ENCODE measurements at regions not wholly inside any gene's neighbourhood (a gene's known extent, or its start where the extent isn't known, plus 50 kb on each side); places are given as distances from the start of the nearest gene placed in this dataset.
"Not testable (repeated sequence)": the region's sequence is repeated elsewhere in the genome, so short reads cannot be mapped to it uniquely, and the experiment has no call there.

DNA sequence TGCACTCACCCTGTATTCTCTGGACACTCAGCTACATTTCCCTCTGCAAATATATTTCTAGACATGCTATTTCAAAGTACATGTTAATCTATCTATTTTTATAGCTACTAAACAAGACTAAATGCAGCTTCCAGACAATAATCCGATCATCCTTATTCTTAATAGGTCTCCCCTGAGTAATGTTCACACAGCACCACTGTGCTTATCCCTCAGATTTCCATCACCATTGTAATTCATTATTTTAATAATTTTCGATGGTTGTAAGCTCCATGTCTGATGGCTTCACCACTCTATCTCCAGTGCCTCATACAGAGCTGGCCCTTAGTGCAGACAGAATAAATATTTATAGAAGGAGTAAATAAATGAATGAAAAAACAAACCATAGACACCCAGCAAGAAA is 117.5 kb downstream of the ANXA2 start:
- ATAC-seq, result no peak
- TF ChIP-seq ZNF70 (CRISPR knock-in tag; IDR thresholded peaks at IDR 0.05) (no peak), ESRRG (CRISPR knock-in tag; IDR thresholded peaks at IDR 0.05) (no peak)
- TF ChIP-seq, protein P1, sequence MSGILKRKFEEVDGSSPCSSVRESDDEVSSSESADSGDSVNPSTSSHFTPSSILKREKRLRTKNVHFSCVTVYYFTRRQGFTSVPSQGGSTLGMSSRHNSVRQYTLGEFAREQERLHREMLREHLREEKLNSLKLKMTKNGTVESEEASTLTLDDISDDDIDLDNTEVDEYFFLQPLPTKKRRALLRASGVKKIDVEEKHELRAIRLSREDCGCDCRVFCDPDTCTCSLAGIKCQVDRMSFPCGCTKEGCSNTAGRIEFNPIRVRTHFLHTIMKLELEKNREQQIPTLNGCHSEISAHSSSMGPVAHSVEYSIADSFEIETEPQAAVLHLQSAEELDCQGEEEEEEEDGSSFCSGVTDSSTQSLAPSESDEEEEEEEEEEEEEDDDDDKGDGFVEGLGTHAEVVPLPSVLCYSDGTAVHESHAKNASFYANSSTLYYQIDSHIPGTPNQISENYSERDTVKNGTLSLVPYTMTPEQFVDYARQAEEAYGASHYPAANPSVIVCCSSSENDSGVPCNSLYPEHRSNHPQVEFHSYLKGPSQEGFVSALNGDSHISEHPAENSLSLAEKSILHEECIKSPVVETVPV (CRISPR knock-in tag; IDR thresholded peaks at IDR 0.05), result no peak

DNA sequence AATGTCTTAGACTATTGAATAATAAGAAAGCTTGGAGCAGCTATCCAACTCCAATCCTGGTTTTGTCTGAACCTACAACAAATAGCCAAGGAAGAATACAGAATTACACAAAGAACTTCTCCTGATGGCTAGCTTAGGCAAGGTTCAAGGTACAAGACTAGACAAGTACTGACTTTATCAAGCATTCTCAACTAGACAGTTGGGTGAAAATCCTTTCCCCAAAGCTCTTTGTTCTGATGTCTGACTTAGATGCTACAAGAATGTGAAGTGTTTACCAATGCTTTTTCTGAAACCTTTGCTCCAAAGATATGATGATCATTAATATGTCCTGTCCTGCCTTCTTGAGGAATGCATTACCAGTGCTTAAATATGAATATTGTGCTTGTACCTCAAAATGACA is 113.8 kb downstream of the ANXA2 start:
- ATAC-seq, result no peak
- TF ChIP-seq PPARA (CRISPR knock-in tag; IDR thresholded peaks at IDR 0.05; ENCODE audit: borderline replicate concordance) (no peak), RARB (CRISPR knock-in tag; IDR thresholded peaks at IDR 0.05) (no peak)
- TF ChIP-seq, protein P2, sequence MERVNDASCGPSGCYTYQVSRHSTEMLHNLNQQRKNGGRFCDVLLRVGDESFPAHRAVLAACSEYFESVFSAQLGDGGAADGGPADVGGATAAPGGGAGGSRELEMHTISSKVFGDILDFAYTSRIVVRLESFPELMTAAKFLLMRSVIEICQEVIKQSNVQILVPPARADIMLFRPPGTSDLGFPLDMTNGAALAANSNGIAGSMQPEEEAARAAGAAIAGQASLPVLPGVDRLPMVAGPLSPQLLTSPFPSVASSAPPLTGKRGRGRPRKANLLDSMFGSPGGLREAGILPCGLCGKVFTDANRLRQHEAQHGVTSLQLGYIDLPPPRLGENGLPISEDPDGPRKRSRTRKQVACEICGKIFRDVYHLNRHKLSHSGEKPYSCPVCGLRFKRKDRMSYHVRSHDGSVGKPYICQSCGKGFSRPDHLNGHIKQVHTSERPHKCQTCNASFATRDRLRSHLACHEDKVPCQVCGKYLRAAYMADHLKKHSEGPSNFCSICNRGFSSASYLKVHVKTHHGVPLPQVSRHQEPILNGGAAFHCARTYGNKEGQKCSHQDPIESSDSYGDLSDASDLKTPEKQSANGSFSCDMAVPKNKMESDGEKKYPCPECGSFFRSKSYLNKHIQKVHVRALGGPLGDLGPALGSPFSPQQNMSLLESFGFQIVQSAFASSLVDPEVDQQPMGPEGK (CRISPR knock-in tag; IDR thresholded peaks at IDR 0.05; ENCODE audit: borderline replicate concordance), result no peak
- TF ChIP-seq, protein P3, sequence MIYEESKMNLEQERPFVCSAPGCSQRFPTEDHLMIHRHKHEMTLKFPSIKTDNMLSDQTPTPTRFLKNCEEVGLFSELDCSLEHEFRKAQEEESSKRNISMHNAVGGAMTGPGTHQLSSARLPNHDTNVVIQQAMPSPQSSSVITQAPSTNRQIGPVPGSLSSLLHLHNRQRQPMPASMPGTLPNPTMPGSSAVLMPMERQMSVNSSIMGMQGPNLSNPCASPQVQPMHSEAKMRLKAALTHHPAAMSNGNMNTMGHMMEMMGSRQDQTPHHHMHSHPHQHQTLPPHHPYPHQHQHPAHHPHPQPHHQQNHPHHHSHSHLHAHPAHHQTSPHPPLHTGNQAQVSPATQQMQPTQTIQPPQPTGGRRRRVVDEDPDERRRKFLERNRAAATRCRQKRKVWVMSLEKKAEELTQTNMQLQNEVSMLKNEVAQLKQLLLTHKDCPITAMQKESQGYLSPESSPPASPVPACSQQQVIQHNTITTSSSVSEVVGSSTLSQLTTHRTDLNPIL (CRISPR knock-in tag; IDR thresholded peaks at IDR 0.05; ENCODE audit: low read depth), result no peak
- TF ChIP-seq, protein P1 (CRISPR knock-in tag; IDR thresholded peaks at IDR 0.05), result no peak

DNA sequence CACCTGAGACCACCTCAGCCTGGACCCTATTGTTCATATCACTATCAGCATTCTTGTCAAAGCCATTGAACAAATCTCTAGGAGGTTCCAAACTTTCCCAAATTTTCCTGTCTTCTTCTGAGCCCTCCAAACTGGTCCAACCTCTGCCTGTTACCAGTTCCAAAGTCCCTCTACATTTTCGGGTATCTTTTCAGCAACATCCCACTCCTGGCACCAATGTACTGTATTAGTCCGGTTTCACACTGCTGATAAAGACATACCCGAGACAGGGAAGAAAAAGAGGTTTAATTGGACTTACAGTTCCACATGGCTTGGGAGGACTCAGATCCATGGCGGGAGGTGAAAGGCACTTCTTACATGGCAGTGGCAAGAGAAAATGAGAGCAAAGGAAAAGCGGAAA is 101.9 kb downstream of the ANXA2 start:
- ATAC-seq, result not testable (repeated sequence)

DNA sequence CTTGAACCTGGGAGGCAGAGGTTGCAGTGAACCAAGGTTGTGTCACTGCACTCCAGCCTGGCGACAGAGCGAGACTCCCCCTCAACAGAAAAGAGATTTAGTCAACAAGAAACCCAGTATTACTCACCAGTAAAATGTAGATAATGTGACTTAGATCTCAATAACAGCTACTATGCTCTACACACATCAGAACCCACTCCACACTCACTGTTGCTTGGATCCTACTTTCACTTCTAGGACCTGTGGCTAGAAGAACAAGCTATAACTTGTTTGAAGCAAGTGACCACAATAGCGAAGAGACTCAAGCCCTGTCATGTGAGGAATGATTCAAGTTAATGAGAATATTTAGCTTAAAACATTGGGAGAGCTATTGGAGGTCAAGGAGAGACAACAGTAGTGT is 100.7 kb downstream of the ANXA2 start:
- TF ChIP-seq CSDC2 (CRISPR knock-in tag; IDR thresholded peaks at IDR 0.05) (no peak), BACH2 (CRISPR knock-in tag; IDR thresholded peaks at IDR 0.05; ENCODE audit: borderline replicate concordance) (no peak), ZNF70 (CRISPR knock-in tag; IDR thresholded peaks at IDR 0.05) (no peak), SNAI2 (CRISPR knock-in tag; IDR thresholded peaks at IDR 0.05) (no peak), ZNF8 (CRISPR knock-in tag; IDR thresholded peaks at IDR 0.05) (no peak), GLIS3 (CRISPR knock-in tag; IDR thresholded peaks at IDR 0.05) (no peak), TCF4 (CRISPR knock-in tag; IDR thresholded peaks at IDR 0.05; ENCODE audit: borderline replicate concordance) (no peak), TOX (CRISPR knock-in tag; IDR thresholded peaks at IDR 0.05; ENCODE audit: borderline replicate concordance) (no peak), ZNF565 (CRISPR knock-in tag; conservative IDR thresholded peaks at IDR 0.05; ENCODE audit: low read depth) (no peak), ISL1 (CRISPR knock-in tag; IDR thresholded peaks at IDR 0.05) (no peak), PPARA (CRISPR knock-in tag; IDR thresholded peaks at IDR 0.05; ENCODE audit: borderline replicate concordance) (no peak), ESRRG (CRISPR knock-in tag; IDR thresholded peaks at IDR 0.05) (no peak), ARNTL (CRISPR knock-in tag; IDR thresholded peaks at IDR 0.05; ENCODE audit: borderline replicate concordance, low read depth) (no peak)
- TF ChIP-seq, protein P2 (CRISPR knock-in tag; IDR thresholded peaks at IDR 0.05; ENCODE audit: borderline replicate concordance), result no peak
- TF ChIP-seq, protein P4, sequence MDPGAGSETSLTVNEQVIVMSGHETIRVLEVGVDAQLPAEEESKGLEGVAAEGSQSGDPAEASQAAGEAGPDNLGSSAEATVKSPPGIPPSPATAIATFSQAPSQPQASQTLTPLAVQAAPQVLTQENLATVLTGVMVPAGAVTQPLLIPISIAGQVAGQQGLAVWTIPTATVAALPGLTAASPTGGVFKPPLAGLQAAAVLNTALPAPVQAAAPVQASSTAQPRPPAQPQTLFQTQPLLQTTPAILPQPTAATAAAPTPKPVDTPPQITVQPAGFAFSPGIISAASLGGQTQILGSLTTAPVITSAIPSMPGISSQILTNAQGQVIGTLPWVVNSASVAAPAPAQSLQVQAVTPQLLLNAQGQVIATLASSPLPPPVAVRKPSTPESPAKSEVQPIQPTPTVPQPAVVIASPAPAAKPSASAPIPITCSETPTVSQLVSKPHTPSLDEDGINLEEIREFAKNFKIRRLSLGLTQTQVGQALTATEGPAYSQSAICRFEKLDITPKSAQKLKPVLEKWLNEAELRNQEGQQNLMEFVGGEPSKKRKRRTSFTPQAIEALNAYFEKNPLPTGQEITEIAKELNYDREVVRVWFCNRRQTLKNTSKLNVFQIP (CRISPR knock-in tag; IDR thresholded peaks at IDR 0.05; ENCODE audit: borderline replicate concordance, low read depth), result no peak
- TF ChIP-seq, protein P1 (CRISPR knock-in tag; IDR thresholded peaks at IDR 0.05), result no peak
- TF ChIP-seq, protein P5, sequence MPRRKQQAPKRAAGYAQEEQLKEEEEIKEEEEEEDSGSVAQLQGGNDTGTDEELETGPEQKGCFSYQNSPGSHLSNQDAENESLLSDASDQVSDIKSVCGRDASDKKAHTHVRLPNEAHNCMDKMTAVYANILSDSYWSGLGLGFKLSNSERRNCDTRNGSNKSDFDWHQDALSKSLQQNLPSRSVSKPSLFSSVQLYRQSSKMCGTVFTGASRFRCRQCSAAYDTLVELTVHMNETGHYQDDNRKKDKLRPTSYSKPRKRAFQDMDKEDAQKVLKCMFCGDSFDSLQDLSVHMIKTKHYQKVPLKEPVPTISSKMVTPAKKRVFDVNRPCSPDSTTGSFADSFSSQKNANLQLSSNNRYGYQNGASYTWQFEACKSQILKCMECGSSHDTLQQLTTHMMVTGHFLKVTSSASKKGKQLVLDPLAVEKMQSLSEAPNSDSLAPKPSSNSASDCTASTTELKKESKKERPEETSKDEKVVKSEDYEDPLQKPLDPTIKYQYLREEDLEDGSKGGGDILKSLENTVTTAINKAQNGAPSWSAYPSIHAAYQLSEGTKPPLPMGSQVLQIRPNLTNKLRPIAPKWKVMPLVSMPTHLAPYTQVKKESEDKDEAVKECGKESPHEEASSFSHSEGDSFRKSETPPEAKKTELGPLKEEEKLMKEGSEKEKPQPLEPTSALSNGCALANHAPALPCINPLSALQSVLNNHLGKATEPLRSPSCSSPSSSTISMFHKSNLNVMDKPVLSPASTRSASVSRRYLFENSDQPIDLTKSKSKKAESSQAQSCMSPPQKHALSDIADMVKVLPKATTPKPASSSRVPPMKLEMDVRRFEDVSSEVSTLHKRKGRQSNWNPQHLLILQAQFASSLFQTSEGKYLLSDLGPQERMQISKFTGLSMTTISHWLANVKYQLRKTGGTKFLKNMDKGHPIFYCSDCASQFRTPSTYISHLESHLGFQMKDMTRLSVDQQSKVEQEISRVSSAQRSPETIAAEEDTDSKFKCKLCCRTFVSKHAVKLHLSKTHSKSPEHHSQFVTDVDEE (CRISPR knock-in tag; IDR thresholded peaks at IDR 0.05), result no peak
- TF ChIP-seq, protein P3 (CRISPR knock-in tag; IDR thresholded peaks at IDR 0.05; ENCODE audit: low read depth), result no peak
- no peak for ATAC-seq
